Stomach (tissue), 8 donors: ENCODE measurements at regions not wholly inside any gene's neighbourhood (a gene's known extent, or its start where the extent isn't known, plus 50 kb on each side); places are given as distances from the start of the nearest gene placed in this dataset.

Experiments
- DNase-seq, 2 donors: peaks; one replicate each; pipeline versions ENCODE4 v3.0.0 to v3.0.0-alpha.2; 2013 to 2019
- H3K27ac ChIP-seq, 5 donors: fragments of 200-600 bp in 4 of 5; sonication (generic) in 4 of 5; one replicate each; pipeline ENCODE4 v1.5.1; 2013 to 2019; ENCODE audit warnings: mild to moderate bottlenecking in 1 of 5, moderate library complexity in 1 of 5
- H3K27me3 ChIP-seq, 3 donors: fragments of 200-600 bp; sonication (generic); one replicate each; pipeline ENCODE4 v1.5.1; 2017 to 2019; ENCODE audit warnings: mixed run types in 1 of 3
- H3K36me3 ChIP-seq, 4 donors: fragments of 200-600 bp; sonication (generic); 1 replicate in 3 of 4; 2 replicates in 1 of 4; pipeline ENCODE4 v1.5.1; 2016 to 2019
- H3K4me1 ChIP-seq, 4 donors: fragments of 200-600 bp; sonication (generic); one replicate each; pipeline ENCODE4 v1.5.1; 2016 to 2019
- H3K4me3 ChIP-seq, 4 donors: fragments of 200-600 bp; sonication (generic) in 3 of 4; one replicate each; pipeline ENCODE4 v1.5.1; 2016 to 2019; ENCODE audit warnings: mild to moderate bottlenecking in 1 of 4
- H3K9me3 ChIP-seq, 4 donors: fragments of 200-600 bp; sonication (generic); one replicate each; pipeline ENCODE4 v1.5.1; 2016 to 2019
- EP300 ChIP-seq: sonication (generic); formaldehyde crosslinking; IDR thresholded peaks from one replicate; pipeline ENCODE4 v1.6.1; 2017; ENCODE audit warnings: antibody characterized with exemption
- POLR2A ChIP-seq, 4 donors: fragments of 450-650 bp; IDR thresholded peaks; one replicate each; pipeline ENCODE4 v1.6.1; 2016; ENCODE audit warnings: antibody characterized with exemption in 4 of 4, control low read depth in 2 of 4, mild to moderate bottlenecking in 1 of 4, moderate library complexity in 1 of 4
- POLR2AphosphoS5 ChIP-seq, 3 donors: sonication (generic); formaldehyde crosslinking; IDR thresholded peaks; one replicate each; pipeline ENCODE4 v1.6.1; 2016; ENCODE audit warnings: antibody characterized with exemption in 3 of 3
- WGBS, 5 donors: extraction: QIAGEN DNeasy Blood & Tissue Kit in 3 of 5; methylation state at CpG; one replicate each; pipeline versions ENCODE4 v1.1.5 to v1.1.7; 2013 to 2018; 5-methylcytosine and 5-hydroxymethylcytosine counted together
- intact Hi-C: fragments of 100-400 bp; cut with DNase I; formaldehyde crosslinking; loops from one replicate; pipeline ENCODE4 v1.15.1; 2023; ENCODE audit warnings: low total_unique reads
- TF ChIP-seq, protein P1 (sequence below), 7 experiments: fragments of 450-650 bp in 4 of 7; fragments of 200-600 bp in 3 of 7; sonication (generic) in 3 of 7; IDR thresholded peaks; one replicate each; pipeline ENCODE4 v1.5.1; 2016 to 2019; ENCODE audit warnings: antibody characterized with exemption in 7 of 7, control low read depth in 2 of 7, mild to moderate bottlenecking in 1 of 7
- donor health status: healthy with polysubstance abuse.
- donor health status: Bipolar disorder and iron deficiency.
- donor health status: healthy.

DNA sequence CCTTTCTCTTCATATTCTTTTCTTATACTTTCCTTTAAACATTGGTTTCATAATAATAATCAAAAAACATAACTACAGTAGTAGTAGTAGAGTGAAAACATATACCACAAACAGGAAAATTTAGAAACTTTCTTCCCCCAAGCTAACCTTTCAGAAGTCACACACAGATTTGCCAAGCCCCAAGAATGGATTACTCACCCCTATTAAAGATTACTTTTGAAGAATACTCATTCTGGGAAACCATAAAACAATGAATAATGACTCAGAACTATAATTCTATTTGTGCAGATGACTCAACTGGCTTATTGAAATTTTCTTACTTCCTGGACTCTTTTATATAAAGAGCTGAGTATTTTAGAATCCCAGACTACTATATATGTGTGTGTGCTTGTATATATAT is 119.4 kb upstream of the GJE1 start:
- Histone ChIP-seq H3K4me1 (peaks cover 0 to 6% (median 0%) of the 10 kb centered on the region in 4 donors), H3K9me3 (no peaks in the 10 kb centered on the region), H3K36me3 (no peaks in the 10 kb centered on the region), H3K4me3 (no peak overlapping the region), H3K27me3 (no peaks in the 10 kb centered on the region), H3K27ac (no peak overlapping the region)
- TF ChIP-seq POLR2A (IDR thresholded peaks at IDR 0.05) (no peak), POLR2AphosphoS5 (IDR thresholded peaks at IDR 0.05) (no peak), EP300 (no peak)
- TF ChIP-seq, protein P1, sequence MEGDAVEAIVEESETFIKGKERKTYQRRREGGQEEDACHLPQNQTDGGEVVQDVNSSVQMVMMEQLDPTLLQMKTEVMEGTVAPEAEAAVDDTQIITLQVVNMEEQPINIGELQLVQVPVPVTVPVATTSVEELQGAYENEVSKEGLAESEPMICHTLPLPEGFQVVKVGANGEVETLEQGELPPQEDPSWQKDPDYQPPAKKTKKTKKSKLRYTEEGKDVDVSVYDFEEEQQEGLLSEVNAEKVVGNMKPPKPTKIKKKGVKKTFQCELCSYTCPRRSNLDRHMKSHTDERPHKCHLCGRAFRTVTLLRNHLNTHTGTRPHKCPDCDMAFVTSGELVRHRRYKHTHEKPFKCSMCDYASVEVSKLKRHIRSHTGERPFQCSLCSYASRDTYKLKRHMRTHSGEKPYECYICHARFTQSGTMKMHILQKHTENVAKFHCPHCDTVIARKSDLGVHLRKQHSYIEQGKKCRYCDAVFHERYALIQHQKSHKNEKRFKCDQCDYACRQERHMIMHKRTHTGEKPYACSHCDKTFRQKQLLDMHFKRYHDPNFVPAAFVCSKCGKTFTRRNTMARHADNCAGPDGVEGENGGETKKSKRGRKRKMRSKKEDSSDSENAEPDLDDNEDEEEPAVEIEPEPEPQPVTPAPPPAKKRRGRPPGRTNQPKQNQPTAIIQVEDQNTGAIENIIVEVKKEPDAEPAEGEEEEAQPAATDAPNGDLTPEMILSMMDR (IDR thresholded peaks at IDR 0.05) = no peak
- no peak for DNase-seq
- intact Hi-C loops = no loop called here

GRCh38 chr6:142011775-142012174 is 121.0 kb upstream of the GJE1 start:
- Histone ChIP-seq H3K4me1 (peaks cover 0 to 6% (median 0%) of the 10 kb centered on the region in 4 donors), H3K36me3 (no peaks in the 10 kb centered on the region), H3K9me3 (no peaks in the 10 kb centered on the region), H3K27ac (no peak overlapping the region), H3K4me3 (no peak overlapping the region), H3K27me3 (no peaks in the 10 kb centered on the region)
- WGBS, 5 donors = 57 to 93% (median 66%) methylated on average over 1 of the region's 1 CpG
- no peak for TF ChIP-seq POLR2A (IDR thresholded peaks at IDR 0.05)
- TF ChIP-seq, protein P1 (IDR thresholded peaks at IDR 0.05) = no peak
- TF ChIP-seq EP300 = no peak
- TF ChIP-seq POLR2AphosphoS5 (IDR thresholded peaks at IDR 0.05) = no peak
- intact Hi-C loops = no loop called here
- no peak for DNase-seq

- TF ChIP-seq POLR2AphosphoS5 (IDR thresholded peaks at IDR 0.05) (no peak), EP300 (no peak), POLR2A (IDR thresholded peaks at IDR 0.05) (no peak)
- TF ChIP-seq, protein P1 (IDR thresholded peaks at IDR 0.05) = no peak
- intact Hi-C loops = no loop called here
- Histone ChIP-seq H3K9me3 (no peaks in the 10 kb centered on the region), H3K27ac (no peak overlapping the region), H3K4me3 (no peak overlapping the region), H3K4me1 (peaks cover 0 to 6% (median 0%) of the 10 kb centered on the region in 4 donors), H3K36me3 (no peaks in the 10 kb centered on the region), H3K27me3 (no peaks in the 10 kb centered on the region)
- no peak for DNase-seq
Observed at GRCh38 chr6:142011156-142011555, 121.6 kb upstream of the GJE1 start.

DNA sequence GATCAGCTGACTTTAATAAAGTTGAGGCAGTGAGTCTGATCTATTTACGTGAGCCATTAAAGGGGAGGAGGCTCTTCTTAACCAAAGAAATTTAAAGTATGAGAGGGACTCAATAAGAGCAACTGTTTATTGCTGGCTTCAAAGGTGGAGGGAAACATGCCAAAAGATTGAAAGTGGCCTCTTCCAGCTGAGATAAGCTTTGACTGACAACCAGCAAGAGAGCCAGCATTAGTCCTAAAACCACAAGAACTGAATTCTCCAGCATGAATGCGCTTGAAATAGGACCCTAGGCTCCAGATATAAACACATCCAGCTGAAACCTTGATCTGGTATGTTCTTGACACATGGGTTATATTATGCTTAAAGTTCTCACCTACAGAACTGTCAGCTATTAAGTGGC is 123.1 kb upstream of the GJE1 start:
- DNase-seq = no peak
- Histone ChIP-seq H3K4me3 (no peak overlapping the region), H3K27me3 (no peaks in the 10 kb centered on the region), H3K9me3 (no peaks in the 10 kb centered on the region), H3K4me1 (peaks cover 0 to 3% (median 0%) of the 10 kb centered on the region in 4 donors), H3K36me3 (no peaks in the 10 kb centered on the region), H3K27ac (no peak overlapping the region)
- intact Hi-C loops = no loop called here
- 50 to 67% (median 60%) methylated on average over 2 of the region's 2 CpGs for WGBS, 5 donors
- TF ChIP-seq POLR2A (IDR thresholded peaks at IDR 0.05) (no peak), EP300 (no peak), POLR2AphosphoS5 (IDR thresholded peaks at IDR 0.05) (no peak)
- TF ChIP-seq, protein P1 (IDR thresholded peaks at IDR 0.05) = no peak
